ENCODE measurements at regions not wholly inside any gene's neighbourhood (a gene's known extent, or its start where the extent isn't known, plus 50 kb on each side); places are given as distances from the start of the nearest gene placed in this dataset.

DNA sequence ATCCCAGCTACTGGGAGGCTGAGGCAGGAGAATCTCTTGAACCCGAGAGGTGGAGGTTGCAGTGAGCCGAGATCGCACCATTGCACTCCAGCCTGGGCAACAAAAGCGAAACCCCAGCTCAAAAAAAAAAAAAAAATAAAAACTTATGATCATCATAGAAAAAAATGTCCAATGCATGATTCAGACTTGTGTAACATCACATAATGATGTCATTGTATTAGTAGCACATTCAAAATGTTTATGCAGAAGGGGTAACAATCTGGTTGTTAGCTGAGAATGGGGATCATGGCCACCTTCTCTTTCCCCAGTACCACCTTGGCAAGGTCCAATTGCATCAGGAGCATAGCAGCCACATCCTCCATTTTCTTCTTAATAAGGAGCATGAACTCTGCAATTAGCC is 137.6 kb upstream of the MARCKS start:
- no peak for TF ChIP-seq EZH2 (IDR thresholded peaks at IDR 0.05)
- TF ChIP-seq POLR2AphosphoS5 (IDR thresholded peaks at IDR 0.05; ENCODE audit: borderline replicate concordance, low read depth, low read length): no peak
- no peak for TF ChIP-seq FOXP2 (optimal IDR thresholded peaks at IDR 0.05; ENCODE audit: control extremely low read depth, extremely low read length, insufficient read depth)

Measured in SK-N-MC (cell line).